Neuronal stem cell (in vitro differentiated cells): ENCODE measurements at regions not wholly inside any gene's neighbourhood (a gene's known extent, or its start where the extent isn't known, plus 50 kb on each side); places are given as distances from the start of the nearest gene placed in this dataset.

ENCODE experiments used
- DNase-seq: peaks from one replicate; pipeline ENCODE4 v3.0.0-alpha.2; 2013; ENCODE audit warnings: low spot score
- H2AFZ ChIP-seq: one replicate; pipeline ENCODE4 v1.6.1; 2013; ENCODE audit warnings: mild to moderate bottlenecking, low read length, inconsistent platforms
- H2AK5ac ChIP-seq: 2 replicates; pipeline ENCODE4 v1.6.1; 2013; ENCODE audit warnings: low read depth, mild to moderate bottlenecking, inconsistent platforms, low read length, moderate library complexity, mixed read lengths
- H2BK120ac ChIP-seq: 2 replicates; pipeline ENCODE4 v1.6.1; 2013; ENCODE audit warnings: low read depth, mild to moderate bottlenecking, inconsistent platforms, low read length, moderate library complexity, mixed read lengths
- H2BK12ac ChIP-seq: one replicate; pipeline ENCODE4 v1.6.1; 2013; ENCODE audit warnings: low read length, inconsistent platforms
- H2BK15ac ChIP-seq: 2 replicates; pipeline ENCODE4 v1.6.1; 2013; ENCODE audit warnings: mild to moderate bottlenecking, low read length, inconsistent platforms, mixed read lengths
- H2BK5ac ChIP-seq: one replicate; pipeline ENCODE4 v1.6.1; 2013; ENCODE audit warnings: inconsistent platforms, mild to moderate bottlenecking, low read length, moderate library complexity
- H3K14ac ChIP-seq: one replicate; pipeline ENCODE4 v1.6.1; 2013; ENCODE audit warnings: low read length, inconsistent platforms
- H3K18ac ChIP-seq: 2 replicates; pipeline ENCODE4 v1.6.1; 2013; ENCODE audit warnings: low read length, inconsistent platforms
- H3K23ac ChIP-seq: 2 replicates; pipeline ENCODE4 v1.6.1; 2013; ENCODE audit warnings: low read depth, mild to moderate bottlenecking, mixed read lengths, low read length, inconsistent platforms; ENCODE audit not compliant: poor library complexity
- H3K27ac ChIP-seq: replicated peaks from 3 replicates; pipeline ENCODE4 v1.5.1; 2013; ENCODE audit warnings: low read length, inconsistent platforms
- H3K27me3 ChIP-seq, 3 experiments: 2 replicates each; pipeline ENCODE4 v1.6.1; 2013; ENCODE audit warnings: low read length in 3 of 3, mild to moderate bottlenecking in 2 of 3, inconsistent platforms in 1 of 3, low read depth in 1 of 3, mixed read lengths in 1 of 3, moderate library complexity in 1 of 3; ENCODE audit not compliant: control insufficient read depth in 3 of 3, insufficient read depth in 3 of 3
- H3K36me3 ChIP-seq, 2 donors: replicated peaks in 1 of 2; 2 replicates each; pipeline ENCODE4 v1.6.1; 2013; ENCODE audit warnings: low read length in 2 of 2; ENCODE audit not compliant: control insufficient read depth in 2 of 2, insufficient read depth in 2 of 2
- H3K4ac ChIP-seq: 2 replicates; pipeline ENCODE4 v1.6.1; 2013; ENCODE audit warnings: inconsistent platforms, mild to moderate bottlenecking, low read length, moderate library complexity
- H3K4me1 ChIP-seq, 2 donors: 1 replicate in 1 of 2; 2 replicates in 1 of 2; pipeline ENCODE4 v1.6.1; 2013; ENCODE audit warnings: low read length in 2 of 2, low read depth in 1 of 2; ENCODE audit not compliant: control insufficient read depth in 2 of 2, insufficient read depth in 1 of 2
- H3K4me2 ChIP-seq: one replicate; pipeline ENCODE4 v1.6.1; 2013; ENCODE audit warnings: mild to moderate bottlenecking, low read length, inconsistent platforms; ENCODE audit not compliant: insufficient read depth, poor library complexity, severe bottlenecking
- H3K4me3 ChIP-seq, 2 donors: 2 replicates each; pipeline ENCODE4 v1.5.1; 2013; ENCODE audit warnings: low read length in 2 of 2, mild to moderate bottlenecking in 2 of 2, inconsistent platforms in 1 of 2, moderate library complexity in 1 of 2
- H3K79me1 ChIP-seq: one replicate; pipeline ENCODE4 v1.6.1; 2013; ENCODE audit warnings: low read depth, mild to moderate bottlenecking, inconsistent platforms, low read length, moderate library complexity
- H3K9ac ChIP-seq: one replicate; pipeline ENCODE4 v1.6.1; 2013; ENCODE audit warnings: mild to moderate bottlenecking, low read depth, low read length, inconsistent platforms; ENCODE audit not compliant: poor library complexity
- H3K9me3 ChIP-seq, 2 donors: replicated peaks in 1 of 2; 2 replicates each; pipeline versions ENCODE3 to v1.6.1; 2013; ENCODE audit warnings: low read length in 2 of 2, mild to moderate bottlenecking in 2 of 2, inconsistent platforms in 1 of 2, low read depth in 1 of 2, mixed read lengths in 1 of 2, moderate library complexity in 1 of 2; ENCODE audit not compliant: control insufficient read depth in 2 of 2, insufficient read depth in 1 of 2
- H4K8ac ChIP-seq: one replicate; pipeline ENCODE4 v1.6.1; 2013; ENCODE audit warnings: low read depth, mild to moderate bottlenecking, inconsistent platforms, low read length, moderate library complexity
- H4K91ac ChIP-seq: one replicate; pipeline ENCODE4 v1.6.1; 2013; ENCODE audit warnings: low read length, low read depth, mild to moderate bottlenecking, inconsistent platforms; ENCODE audit not compliant: poor library complexity
- WGBS, 2 donors: extraction: QIAGEN DNeasy Blood & Tissue Kit; methylation state at CpG; one replicate each; pipeline ENCODE4 v1.1.7; 2013; ENCODE audit warnings: missing lambda C conversion rate in 2 of 2, mixed read lengths in 1 of 2; ENCODE audit not compliant: insufficient read length in 2 of 2, insufficient replicate concordance in 1 of 2; ENCODE audit errors: extremely low coverage in 2 of 2; 5-methylcytosine and 5-hydroxymethylcytosine counted together

DNA sequence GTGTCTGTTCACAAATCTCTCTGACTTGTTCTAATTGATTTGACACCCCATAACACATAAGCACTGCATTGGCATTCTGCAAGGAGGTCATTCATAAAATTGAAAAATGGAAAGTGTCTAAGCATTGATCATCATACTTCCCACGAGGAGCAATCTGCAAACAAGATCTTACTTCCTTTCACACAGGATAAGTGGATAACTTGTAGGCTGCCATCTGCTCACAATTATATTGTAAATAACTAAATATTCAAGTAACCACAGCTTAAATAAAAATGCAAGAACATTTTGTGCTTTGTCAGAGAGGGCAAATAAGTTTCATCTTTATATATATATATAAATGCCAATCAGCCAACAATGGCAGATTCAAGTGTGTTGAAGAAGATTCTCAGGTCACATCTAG is 264.8 kb upstream of the ZC3H12C start:
- H2AK5ac ChIP-seq = no peak overlapping the region
- no peak overlapping the region for H2BK15ac ChIP-seq
- DNase-seq = no peak
- no peak overlapping the region for H3K27ac ChIP-seq
- H2AFZ ChIP-seq = no peak overlapping the region
- no peaks in the 10 kb centered on the region for H3K79me1 ChIP-seq
- H4K8ac ChIP-seq = no peak overlapping the region
- no peak overlapping the region for H3K23ac ChIP-seq
- H3K14ac ChIP-seq = no peak overlapping the region
- H2BK5ac ChIP-seq = no peak overlapping the region
- H3K4me1 ChIP-seq = no peaks in the 10 kb centered on the region
- H3K4me3 ChIP-seq = no peak overlapping the region
- H3K9ac ChIP-seq = no peak overlapping the region
- no peak overlapping the region for H2BK12ac ChIP-seq
- H3K18ac ChIP-seq = no peak overlapping the region
- H3K4me2 ChIP-seq = no peak overlapping the region
- H3K9me3 ChIP-seq = no peaks in the 10 kb centered on the region
- WGBS, 2 donors = no CpG with 5 or more reads among the region's 1 CpG
- H3K36me3 ChIP-seq = no peaks in the 10 kb centered on the region
- H4K91ac ChIP-seq = no peak overlapping the region
- H3K27me3 ChIP-seq = no peaks in the 10 kb centered on the region
- H2BK120ac ChIP-seq = no peak overlapping the region
- no peak overlapping the region for H3K4ac ChIP-seq

GRCh38 chr11:109838026-109838425 is 255.2 kb upstream of the ZC3H12C start:
- no peak overlapping the region for H3K14ac ChIP-seq
- no peak overlapping the region for H2BK15ac ChIP-seq
- no peak overlapping the region for H2AK5ac ChIP-seq
- WGBS, 2 donors = no CpG with 5 or more reads among the region's 4 CpGs
- DNase-seq = no peak
- H3K79me1 ChIP-seq = no peaks in the 10 kb centered on the region
- no peak overlapping the region for H3K4me3 ChIP-seq
- H2BK5ac ChIP-seq = no peak overlapping the region
- no peak overlapping the region for H2AFZ ChIP-seq
- no peak overlapping the region for H3K4me2 ChIP-seq
- no peak overlapping the region for H2BK12ac ChIP-seq
- H3K4me1 ChIP-seq = no peaks in the 10 kb centered on the region
- H4K8ac ChIP-seq = no peak overlapping the region
- no peaks in the 10 kb centered on the region for H3K36me3 ChIP-seq
- H3K9me3 ChIP-seq = no peaks in the 10 kb centered on the region
- no peak overlapping the region for H3K27ac ChIP-seq
- H4K91ac ChIP-seq = no peak overlapping the region
- no peak overlapping the region for H2BK120ac ChIP-seq
- no peak overlapping the region for H3K4ac ChIP-seq
- no peak overlapping the region for H3K18ac ChIP-seq
- H3K27me3 ChIP-seq = no peaks in the 10 kb centered on the region
- no peak overlapping the region for H3K9ac ChIP-seq
- H3K23ac ChIP-seq = no peak overlapping the region

DNA sequence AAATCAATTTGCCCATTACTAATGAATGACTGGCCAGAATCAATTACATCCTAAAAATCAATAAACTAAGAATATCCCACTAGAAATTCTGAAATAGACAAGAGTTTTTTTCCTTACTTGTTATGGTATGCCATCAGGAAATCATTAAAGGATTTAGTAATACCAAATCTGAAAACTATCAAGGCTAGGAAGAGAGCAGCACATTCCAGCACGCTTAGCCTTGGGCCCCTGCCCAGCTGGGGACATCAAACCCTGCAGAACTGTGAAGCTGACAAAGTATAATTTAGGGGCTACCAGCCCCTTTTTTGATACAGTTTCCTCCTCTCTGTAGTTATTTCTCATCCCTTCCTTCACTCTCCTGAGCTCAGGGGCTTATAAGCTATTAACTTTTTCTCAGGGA is 247.8 kb upstream of the ZC3H12C start:
- H3K4me2 ChIP-seq = no peak overlapping the region
- no peak overlapping the region for H3K4ac ChIP-seq
- peaks cover 0 to 2% of the 10 kb centered on the region in 2 donors for H3K4me1 ChIP-seq
- no peak overlapping the region for H2BK5ac ChIP-seq
- no peak overlapping the region for H2BK12ac ChIP-seq
- no peak overlapping the region for H2AFZ ChIP-seq
- no peak overlapping the region for H3K23ac ChIP-seq
- H3K79me1 ChIP-seq = no peaks in the 10 kb centered on the region
- no peak overlapping the region for H4K91ac ChIP-seq
- H3K4me3 ChIP-seq = no peak overlapping the region
- no peak overlapping the region for H3K14ac ChIP-seq
- no peak overlapping the region for H4K8ac ChIP-seq
- WGBS, 2 donors = no CpG with 5 or more reads among the region's 1 CpG
- no peak overlapping the region for H2AK5ac ChIP-seq
- H3K27ac ChIP-seq = no peak overlapping the region
- no peak for DNase-seq
- no peak overlapping the region for H2BK120ac ChIP-seq
- no peaks in the 10 kb centered on the region for H3K9me3 ChIP-seq
- H3K18ac ChIP-seq = no peak overlapping the region
- no peak overlapping the region for H2BK15ac ChIP-seq
- no peak overlapping the region for H3K9ac ChIP-seq
- no peaks in the 10 kb centered on the region for H3K36me3 ChIP-seq
- no peaks in the 10 kb centered on the region for H3K27me3 ChIP-seq

DNA sequence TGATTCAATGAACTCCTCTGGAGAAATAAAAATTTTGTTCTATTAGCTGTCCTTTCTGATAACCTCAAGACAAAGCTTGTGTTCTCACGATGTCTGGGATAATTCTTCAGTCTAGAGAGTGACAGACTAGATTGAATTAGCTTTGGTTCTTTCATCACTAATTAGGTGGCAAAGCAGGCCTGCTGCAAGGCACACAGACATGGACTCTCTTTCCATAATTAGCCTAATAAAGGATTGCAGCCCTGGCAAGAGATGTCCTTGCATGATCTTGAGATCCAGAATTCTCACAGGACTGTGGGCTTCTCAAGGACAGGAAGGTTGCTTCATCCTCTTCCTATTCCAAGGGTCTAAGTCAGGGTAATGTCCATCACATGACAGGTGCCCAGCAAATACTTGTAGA is 245.6 kb upstream of the ZC3H12C start:
- no peak overlapping the region for H3K4ac ChIP-seq
- H3K18ac ChIP-seq = no peak overlapping the region
- no peaks in the 10 kb centered on the region for H3K27me3 ChIP-seq
- no peaks in the 10 kb centered on the region for H3K9me3 ChIP-seq
- no peak overlapping the region for H2AFZ ChIP-seq
- H2AK5ac ChIP-seq = no peak overlapping the region
- H2BK120ac ChIP-seq = no peak overlapping the region
- H3K4me3 ChIP-seq = no peak overlapping the region
- H2BK5ac ChIP-seq = no peak overlapping the region
- no CpG with 5 or more reads among the region's 1 CpG for WGBS, 2 donors
- H3K9ac ChIP-seq = no peak overlapping the region
- no peak overlapping the region for H3K27ac ChIP-seq
- no peak overlapping the region for H3K23ac ChIP-seq
- no peak overlapping the region for H2BK12ac ChIP-seq
- H4K8ac ChIP-seq = no peak overlapping the region
- H3K79me1 ChIP-seq = no peaks in the 10 kb centered on the region
- no peak overlapping the region for H3K4me2 ChIP-seq
- H3K4me1 ChIP-seq = peaks cover 0 to 2% of the 10 kb centered on the region in 2 donors
- H2BK15ac ChIP-seq = no peak overlapping the region
- no peak overlapping the region for H4K91ac ChIP-seq
- no peaks in the 10 kb centered on the region for H3K36me3 ChIP-seq
- DNase-seq = no peak
- H3K14ac ChIP-seq = no peak overlapping the region
